Effector memory CD4-positive, alpha-beta T cell (primary cell): ENCODE measurements at regions not wholly inside any gene's neighbourhood (a gene's known extent, or its start where the extent isn't known, plus 50 kb on each side); places are given as distances from the start of the nearest gene placed in this dataset.
"Not testable (repeated sequence)": the region's sequence is repeated elsewhere in the genome, so short reads cannot be mapped to it uniquely, and the experiment has no call there.

Experiments used
- DNase-seq, 3 donors: peaks; one replicate each; pipeline ENCODE4 v3.0.0-alpha.2; 2020
- H3K27ac ChIP-seq: 2 replicates; pipeline ENCODE4 v1.7.0; 2013; ENCODE audit warnings: mild to moderate bottlenecking, low read length, moderate library complexity; ENCODE audit not compliant: insufficient read depth, poor library complexity, severe bottlenecking
- H3K27me3 ChIP-seq: replicated peaks from 2 replicates; pipeline ENCODE4 v1.7.0; 2013; ENCODE audit warnings: mild to moderate bottlenecking, low read length; ENCODE audit not compliant: insufficient read depth, control insufficient read depth, poor library complexity, severe bottlenecking
- H3K36me3 ChIP-seq: 2 replicates; pipeline ENCODE4 v1.7.0; 2013; ENCODE audit warnings: mild to moderate bottlenecking, low read length, moderate library complexity; ENCODE audit not compliant: control insufficient read depth, insufficient read depth
- H3K4me1 ChIP-seq: 2 replicates; pipeline ENCODE4 v1.7.0; 2013; ENCODE audit warnings: low read length, mild to moderate bottlenecking; ENCODE audit not compliant: control insufficient read depth, insufficient read depth, poor library complexity, severe bottlenecking
- H3K4me3 ChIP-seq: 2 replicates; pipeline ENCODE4 v1.7.0; 2013; ENCODE audit warnings: low read length, low read depth, mild to moderate bottlenecking; ENCODE audit not compliant: insufficient read depth, poor library complexity, severe bottlenecking
- H3K9me3 ChIP-seq: 2 replicates; pipeline ENCODE4 v1.7.0; 2013; ENCODE audit warnings: mild to moderate bottlenecking, low read length, moderate library complexity; ENCODE audit not compliant: control insufficient read depth

GRCh38 chr1:209172286-209172685 lies 411.2 kb upstream of the CAMK1G start:
- Histone ChIP-seq H3K9me3 (no peaks in the 10 kb centered on the region), H3K27me3 (no peaks in the 10 kb centered on the region), H3K27ac (no peak overlapping the region), H3K4me1 (no peaks in the 10 kb centered on the region), H3K4me3 (no peak overlapping the region), H3K36me3 (no peaks in the 10 kb centered on the region)
- no peak for DNase-seq

GRCh38 chr1:209172792-209173542 lies 410.5 kb upstream of the CAMK1G start:
- H3K36me3 ChIP-seq, H3K27me3 ChIP-seq, H3K4me1 ChIP-seq, H3K4me3 ChIP-seq, H3K27ac ChIP-seq, H3K9me3 ChIP-seq, DNase-seq: not testable (repeated sequence)

GRCh38 chr1:209173796-209174195 lies 409.7 kb upstream of the CAMK1G start:
- H3K36me3 ChIP-seq, H3K27ac ChIP-seq, H3K4me3 ChIP-seq, H3K4me1 ChIP-seq, H3K27me3 ChIP-seq, H3K9me3 ChIP-seq, DNase-seq: not testable (repeated sequence)

GRCh38 chr1:209176866-209177430 lies 406.6 kb upstream of the CAMK1G start:
- no peaks in the 10 kb centered on the region for H3K9me3 ChIP-seq
- H3K4me1 ChIP-seq = no peaks in the 10 kb centered on the region
- H3K27me3 ChIP-seq = no peaks in the 10 kb centered on the region
- no peaks in the 10 kb centered on the region for H3K36me3 ChIP-seq
- H3K27ac ChIP-seq = no peak overlapping the region
- no peak for DNase-seq
- H3K4me3 ChIP-seq = no peak overlapping the region

- no peak overlapping the region for H3K27ac ChIP-seq
- no peaks in the 10 kb centered on the region for H3K4me1 ChIP-seq
- DNase-seq = no peak
- H3K4me3 ChIP-seq = no peak overlapping the region
- no peaks in the 10 kb centered on the region for H3K9me3 ChIP-seq
- no peaks in the 10 kb centered on the region for H3K27me3 ChIP-seq
- H3K36me3 ChIP-seq = no peaks in the 10 kb centered on the region
Measured at GRCh38 chr1:209183195-209183594, 400.3 kb upstream of the CAMK1G start.

- Histone ChIP-seq H3K9me3 (no peaks in the 10 kb centered on the region), H3K36me3 (no peaks in the 10 kb centered on the region), H3K4me3 (no peak overlapping the region), H3K27me3 (no peaks in the 10 kb centered on the region), H3K4me1 (no peaks in the 10 kb centered on the region), H3K27ac (no peak overlapping the region)
- no peak for DNase-seq
Measured at GRCh38 chr1:209187589-209187988, 395.9 kb upstream of the CAMK1G start.

GRCh38 chr1:209190591-209191261 lies 392.8 kb upstream of the CAMK1G start:
- H3K4me1 ChIP-seq = no peaks in the 10 kb centered on the region
- H3K4me3 ChIP-seq = no peak overlapping the region
- no peaks in the 10 kb centered on the region for H3K9me3 ChIP-seq
- no peak overlapping the region for H3K27ac ChIP-seq
- no peaks in the 10 kb centered on the region for H3K36me3 ChIP-seq
- H3K27me3 ChIP-seq = no peaks in the 10 kb centered on the region
- no peak for DNase-seq

GRCh38 chr1:209191262-209191634 lies 392.3 kb upstream of the CAMK1G start:
- Histone ChIP-seq H3K27ac (no peak overlapping the region), H3K36me3 (no peaks in the 10 kb centered on the region)
- DNase-seq = no peak

GRCh38 chr1:209196140-209196539 lies 387.4 kb upstream of the CAMK1G start:
- Histone ChIP-seq H3K9me3 (peaks cover 9% of the 10 kb centered on the region), H3K4me1 (no peaks in the 10 kb centered on the region), H3K27ac (no peak overlapping the region), H3K4me3 (no peak overlapping the region), H3K27me3 (no peaks in the 10 kb centered on the region), H3K36me3 (no peaks in the 10 kb centered on the region)
- no peak for DNase-seq

More at GRCh38 chr1:209191262-209191634, 392.3 kb upstream of the CAMK1G start:
- no peaks in the 10 kb centered on the region for H3K4me1 ChIP-seq
- no peak overlapping the region for H3K4me3 ChIP-seq
- H3K9me3 ChIP-seq = peaks cover 4% of the 10 kb centered on the region
- H3K27me3 ChIP-seq = no peaks in the 10 kb centered on the region
